ENCODE measurements at regions not wholly inside any gene's neighbourhood (a gene's known extent, or its start where the extent isn't known, plus 50 kb on each side); places are given as distances from the start of the nearest gene placed in this dataset.

- H3K4me3 ChIP-seq, result no peak overlapping the region
- ChIA-PET RAD21 (ENCODE audit: unreplicated experiment) (interaction anchor here (0.8 kb wide), 1 partner anchor 669 kb away, joined by 3 read pairs; no protein-coding TSS in a partner anchor), SMC1A (ENCODE audit: uncharacterized antibody, unreplicated experiment) (no interaction called here), CTCF (interaction anchor here (1.2 to 1.5 kb wide), 5 partner anchors 43 to 678 kb away, joined by 3 to 8 read pairs (median 4); no protein-coding TSS in a partner anchor), POLR2A (no interaction called here)
- 0 out of 3 replicates have a peak, but pooled peaks have one; percentile 20 for ATAC-seq
- H3K4me2 ChIP-seq (ENCODE audit: control insufficient read depth, insufficient read depth), result no peak overlapping the region
- no peaks in the 10 kb centered on the region; the same call in 2 of the 3 replicates for H3K9me3 ChIP-seq (replicated peaks; ENCODE audit: control insufficient read depth, insufficient read depth, low read length)
- no peaks in the 10 kb centered on the region for H3K36me3 ChIP-seq (ENCODE audit: control insufficient read depth in 2 of 2, insufficient read depth in 2 of 2, low read length in 1 of 2)
- no peak for FAIRE-seq
- H3K27me3 ChIP-seq (replicated peaks in 1 of 2; ENCODE audit: control insufficient read depth in 2 of 2, insufficient read depth in 2 of 2, low read length in 1 of 2), result no peaks in the 10 kb centered on the region
- H3K79me2 ChIP-seq (ENCODE audit: control insufficient read depth, insufficient read depth, low read length), result no peaks in the 10 kb centered on the region
- BruUV-seq (replicated peaks), result no TSS peak
- WGBS (ENCODE audit: insufficient coverage, insufficient replicate concordance, low lambda C conversion rate, missing lambda C conversion rate), result 29% methylated on average over 3 of the region's 3 CpGs
- H2AFZ ChIP-seq (ENCODE audit: control insufficient read depth, low read depth, low read length), result no peak overlapping the region
- no peaks in the 10 kb centered on the region for H3K4me1 ChIP-seq (ENCODE audit: control insufficient read depth, insufficient read depth, low read length)
- no peak for DNase-seq (ENCODE audit: low read depth, low spot score)
- peak; percentile 33; the same call in 1 of the 2 replicates for TF ChIP-seq SMC3 (IDR thresholded peaks at IDR 0.05; ENCODE audit: borderline replicate concordance, low read length)
- peak; percentile 32 for TF ChIP-seq RAD21 (IDR thresholded peaks at IDR 0.05; ENCODE audit: insufficient read depth, low read depth, low read length)
- TF ChIP-seq CTCF (IDR thresholded peaks at IDR 0.05 in 2 of 3, conservative IDR thresholded peaks at IDR 0.05 in 1 of 3; ENCODE audit: control insufficient read depth in 2 of 3, extremely low read depth in 1 of 3, insufficient read depth in 1 of 3, low read depth in 3 of 3, low read length in 3 of 3), result peak; percentile 24 to 41 (median 38); a peak in 4 of 6 replicates
- no peak for TF ChIP-seq EP300 (IDR thresholded peaks at IDR 0.05; ENCODE audit: borderline replicate concordance in 1 of 2, control insufficient read depth in 1 of 2, low read depth in 2 of 2, low read length in 2 of 2)
- TF ChIP-seq STAT3 (IDR thresholded peaks at IDR 0.05; ENCODE audit: low read depth, low read length), result no peak
- H3K9ac ChIP-seq (ENCODE audit: control insufficient read depth, insufficient read depth, low read length), result no peak overlapping the region
- in situ Hi-C loops (cut with MboI), result no loop called here
- H4K20me1 ChIP-seq (ENCODE audit: control insufficient read depth, insufficient read depth), result no peaks in the 10 kb centered on the region
- intact Hi-C loops (cut with micrococcal nuclease; ENCODE audit: unreplicated experiment), result no loop called here
- H3K27ac ChIP-seq (ENCODE audit: control insufficient read depth, insufficient read depth), result no peak overlapping the region
Observed at GRCh38 chr1:175824079-175824478, 80.7 kb upstream of the TNR start.
